IMR-90 (cell line): ENCODE measurements at regions not wholly inside any gene's neighbourhood (a gene's known extent, or its start where the extent isn't known, plus 50 kb on each side); places are given as distances from the start of the nearest gene placed in this dataset.

ENCODE experiments used
- ATAC-seq: fragments of 200-7000 bp; cut with Tn5 transposase; 2 replicates; pipeline ENCODE4 v1.9.1; 2020; ENCODE audit warnings: low read depth, mild to moderate bottlenecking, moderate library complexity
- BruUV-seq: library from RNA; stranded (reverse); fragments of 400-500 nt; replicated peaks from 2 replicates; lab custom pipeline; 2021; lab: Mats Ljungman, UMichigan
- CTCF ChIA-PET: fragments of 300-600 bp; formaldehyde crosslinking; extraction: SDS; loops from one replicate; lab custom pipeline; 2021; ENCODE audit warnings: antibody characterized with exemption; lab: Yijun Ruan, JAX
- POLR2A ChIA-PET: fragments of 300-600 bp; sonication (Branson Sonifier 250); formaldehyde crosslinking; loops from one replicate; lab custom pipeline; 2022; ENCODE audit warnings: antibody characterized with exemption; ENCODE audit not compliant: unreplicated experiment; lab: Charles Lee
- DNase-seq: peaks from one replicate; pipeline ENCODE4 v3.0.0; 2013
- H2AFZ ChIP-seq: replicated peaks from 2 replicates; pipeline ENCODE3; 2013; ENCODE audit warnings: low read length, mild to moderate bottlenecking; ENCODE audit not compliant: poor library complexity
- H2AK5ac ChIP-seq: 2 replicates; pipeline ENCODE4 v1.6.1; 2013; ENCODE audit warnings: low read depth, low read length, inconsistent platforms
- H2AK9ac ChIP-seq: replicated peaks from 2 replicates; pipeline ENCODE3; 2013; ENCODE audit warnings: mild to moderate bottlenecking, low read depth, low read length, moderate library complexity; ENCODE audit not compliant: poor library complexity
- H2BK120ac ChIP-seq: 2 replicates; pipeline ENCODE4 v1.6.1; 2013; ENCODE audit warnings: low read depth, low read length, inconsistent platforms
- H2BK15ac ChIP-seq: 3 replicates; pipeline ENCODE4 v1.6.1; 2013; ENCODE audit warnings: low read depth, low read length, inconsistent platforms
- H2BK20ac ChIP-seq: 2 replicates; pipeline ENCODE4 v1.6.1; 2013; ENCODE audit warnings: low read depth, mild to moderate bottlenecking, inconsistent platforms, low read length, moderate library complexity
- H2BK5ac ChIP-seq: 2 replicates; pipeline ENCODE4 v1.6.1; 2013; ENCODE audit warnings: mild to moderate bottlenecking, low read depth, low read length, inconsistent platforms; ENCODE audit not compliant: poor library complexity, severe bottlenecking
- H3K14ac ChIP-seq: replicated peaks from 2 replicates; pipeline ENCODE4 v1.6.1; 2013; ENCODE audit warnings: low read depth, low read length, inconsistent platforms
- H3K18ac ChIP-seq: 2 replicates; pipeline ENCODE4 v1.6.1; 2013; ENCODE audit warnings: low read depth, low read length, control low read depth
- H3K23ac ChIP-seq: 2 replicates; pipeline ENCODE4 v1.6.1; 2013; ENCODE audit warnings: low read depth, low read length, inconsistent platforms
- H3K27ac ChIP-seq: 2 replicates; pipeline ENCODE4 v1.5.1; 2013; ENCODE audit warnings: mild to moderate bottlenecking, control low read depth, low read length; ENCODE audit not compliant: insufficient read depth
- H3K27me3 ChIP-seq: 2 replicates; pipeline ENCODE4 v1.6.1; 2013; ENCODE audit warnings: low read length; ENCODE audit not compliant: control insufficient read depth, insufficient read depth
- H3K36me3 ChIP-seq: 2 replicates; pipeline ENCODE4 v1.6.1; 2013; ENCODE audit warnings: low read length, mixed read lengths; ENCODE audit not compliant: control insufficient read depth, insufficient read depth
- H3K4ac ChIP-seq: 2 replicates; pipeline ENCODE4 v1.6.1; 2013; ENCODE audit warnings: low read depth, low read length, inconsistent platforms
- H3K4me1 ChIP-seq: 2 replicates; pipeline ENCODE4 v1.6.1; 2013; ENCODE audit warnings: low read length, mixed read lengths; ENCODE audit not compliant: control insufficient read depth, insufficient read depth
- H3K4me2 ChIP-seq: 2 replicates; pipeline ENCODE4 v1.6.1; 2013; ENCODE audit warnings: low read depth, mild to moderate bottlenecking, control low read depth, low read length, moderate library complexity
- H3K4me3 ChIP-seq: 2 replicates; pipeline ENCODE4 v1.5.1; 2013; ENCODE audit warnings: low read depth, mild to moderate bottlenecking, control low read depth, low read length, moderate library complexity; ENCODE audit not compliant: insufficient read depth
- H3K56ac ChIP-seq: 2 replicates; pipeline ENCODE4 v1.6.1; 2013; ENCODE audit warnings: low read length, inconsistent platforms; ENCODE audit not compliant: insufficient read depth; ENCODE audit errors: extremely low read depth
- H3K79me1 ChIP-seq, 2 experiments: 2 replicates each; pipeline ENCODE4 v1.6.1; 2013; ENCODE audit warnings: low read length in 2 of 2, inconsistent platforms in 1 of 2, low read depth in 1 of 2
- H3K9ac ChIP-seq: 2 replicates; pipeline ENCODE4 v1.6.1; 2013; ENCODE audit warnings: low read depth, low read length, control low read depth
- H3K9me1 ChIP-seq: 2 replicates; pipeline ENCODE4 v1.6.1; 2013; ENCODE audit warnings: low read length, inconsistent platforms; ENCODE audit not compliant: insufficient read depth
- H3K9me3 ChIP-seq: 2 replicates; pipeline ENCODE4 v1.6.1; 2013; ENCODE audit warnings: low read length; ENCODE audit not compliant: control insufficient read depth, insufficient read depth
- H4K20me1 ChIP-seq: 2 replicates; pipeline ENCODE4 v1.6.1; 2013; ENCODE audit warnings: low read length, inconsistent platforms; ENCODE audit not compliant: insufficient read depth
- H4K5ac ChIP-seq: 2 replicates; pipeline ENCODE4 v1.6.1; 2013; ENCODE audit warnings: mild to moderate bottlenecking, low read depth, low read length, control low read depth
- H4K8ac ChIP-seq, 2 experiments: 2 replicates each; pipeline ENCODE4 v1.6.1; 2013; ENCODE audit warnings: low read depth in 2 of 2, low read length in 2 of 2, control low read depth in 1 of 2, inconsistent platforms in 1 of 2
- H4K91ac ChIP-seq: 2 replicates; pipeline ENCODE4 v1.6.1; 2013; ENCODE audit warnings: low read depth, low read length, inconsistent platforms; ENCODE audit not compliant: insufficient read depth
- BHLHE40 ChIP-seq: fragments of 150-350 bp; IDR thresholded peaks from 2 replicates; pipeline ENCODE4 v1.6.1; 2016; ENCODE audit warnings: mild to moderate bottlenecking, low read depth, low read length
- CHD1 ChIP-seq: IDR thresholded peaks from 2 replicates; pipeline ENCODE4 v1.6.1; 2012; ENCODE audit warnings: low read depth, low read length, improper control_type of control experiment
- FOS ChIP-seq: fragments of 150-350 bp; IDR thresholded peaks from 2 replicates; pipeline ENCODE4 v1.6.1; 2016; ENCODE audit warnings: low read depth, low read length
- MAFK ChIP-seq: IDR thresholded peaks from 2 replicates; pipeline ENCODE4 v1.6.1; 2012; ENCODE audit warnings: low read depth, low read length, improper control_type of control experiment
- MAZ ChIP-seq: IDR thresholded peaks from 2 replicates; pipeline ENCODE4 v1.6.1; 2012; ENCODE audit warnings: low read depth, mild to moderate bottlenecking, low read length, improper control_type of control experiment, moderate library complexity, borderline replicate concordance
- NFE2L2 ChIP-seq: fragments of 150-350 bp; IDR thresholded peaks from 2 replicates; pipeline ENCODE4 v1.6.1; 2016; ENCODE audit warnings: low read depth, mild to moderate bottlenecking, low read length
- RAD21 ChIP-seq: IDR thresholded peaks from 2 replicates; pipeline ENCODE4 v1.6.1; 2012; ENCODE audit warnings: low read length, improper control_type of control experiment
- RCOR1 ChIP-seq: IDR thresholded peaks from 2 replicates; pipeline ENCODE4 v1.6.1; 2012; ENCODE audit warnings: mild to moderate bottlenecking, low read length, improper control_type of control experiment; ENCODE audit not compliant: insufficient replicate concordance
- SMC3 ChIP-seq: fragments of 150-350 bp; IDR thresholded peaks from 2 replicates; pipeline ENCODE4 v1.6.1; 2016; ENCODE audit warnings: low read depth, mild to moderate bottlenecking, antibody characterized with exemption, low read length, moderate library complexity
- WGBS, 2 experiments: methylation state at CpG; one replicate each; pipeline versions ENCODE4 v1.1.5 to v1.1.7; 2013; ENCODE audit warnings: missing lambda C conversion rate in 2 of 2; ENCODE audit not compliant: insufficient read length in 1 of 2; ENCODE audit errors: extremely low coverage in 2 of 2; 5-methylcytosine and 5-hydroxymethylcytosine counted together
- dilution Hi-C: fragments of 300-500 bp; cut with HindIII; formaldehyde crosslinking; loops from one replicate; pipeline ENCODE4 v1.14.3; 2018; ENCODE audit warnings: low sequenced_read_pairs; ENCODE audit not compliant: unreplicated experiment
- in situ Hi-C: fragments of 300-500 bp; cut with MboI; formaldehyde crosslinking; loops from 3 replicates; pipeline ENCODE4 v1.14.3; 2019; ENCODE audit warnings: low sequenced_read_pairs, inconsistent platforms, mixed read lengths
- intact Hi-C: fragments of 100-400 bp; cut with micrococcal nuclease; formaldehyde crosslinking; loops from 2 replicates; pipeline ENCODE4 v1.10.0; 2022
- TF ChIP-seq, protein P1 (sequence below): fragments of 150-350 bp; IDR thresholded peaks from 2 replicates; pipeline ENCODE4 v1.6.1; 2016; ENCODE audit warnings: low read depth, mild to moderate bottlenecking, low read length, moderate library complexity, borderline replicate concordance
- TF ChIP-seq, protein P2 (sequence below): fragments of 150-350 bp; IDR thresholded peaks from 2 replicates; pipeline ENCODE4 v1.6.1; 2017; ENCODE audit warnings: mild to moderate bottlenecking, antibody characterized with exemption, low read length, low read depth
- TF ChIP-seq, protein P3 (sequence below): conservative IDR thresholded peaks from 2 replicates; pipeline ENCODE4 v1.5.1; 2012; ENCODE audit warnings: mild to moderate bottlenecking, low read depth, low read length, improper control_type of control experiment

DNA sequence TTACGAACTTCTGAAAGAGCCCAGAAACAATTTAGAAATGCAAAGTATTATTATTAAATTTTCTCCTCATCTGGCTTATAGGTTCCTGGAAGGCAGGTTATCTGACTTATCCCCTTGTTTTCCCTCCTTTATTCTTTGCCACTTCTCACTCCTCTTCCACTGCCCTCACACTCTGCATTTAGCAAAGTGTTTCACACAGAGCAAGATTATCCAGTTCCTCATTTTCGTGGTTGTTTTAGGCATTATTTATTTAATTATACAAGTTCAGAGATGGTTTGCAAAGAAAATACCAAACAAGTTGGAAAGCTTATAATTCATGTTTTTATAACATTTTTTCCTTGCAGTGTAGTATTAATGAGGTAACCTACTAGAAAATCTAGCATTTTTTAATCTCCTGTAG, 544.9 kb downstream of the NSUN3 start:
- no peak for ATAC-seq
- Histone ChIP-seq H3K18ac (no peak overlapping the region), H3K56ac (no peak overlapping the region), H3K9me3 (no peaks in the 10 kb centered on the region), H2AK5ac (no peak overlapping the region), H3K9me1 (no peaks in the 10 kb centered on the region), H3K14ac (no peak overlapping the region), H2BK20ac (no peak overlapping the region), H3K79me1 (no peaks in the 10 kb centered on the region), H3K36me3 (no peaks in the 10 kb centered on the region), H3K9ac (no peak overlapping the region), H3K4me3 (no peak overlapping the region), H3K23ac (no peak overlapping the region), H3K4me1 (no peaks in the 10 kb centered on the region), H3K27ac (no peak overlapping the region), H2AK9ac (no peak overlapping the region), H2BK15ac (no peak overlapping the region), H2BK120ac (no peak overlapping the region), H2AFZ (no peak overlapping the region), H4K5ac (no peak overlapping the region), H4K91ac (no peak overlapping the region), H3K4ac (no peak overlapping the region), H3K4me2 (no peak overlapping the region), H2BK5ac (no peak overlapping the region), H3K27me3 (no peaks in the 10 kb centered on the region), H4K20me1 (no peaks in the 10 kb centered on the region), H4K8ac (no peak overlapping the region)
- ChIA-PET CTCF (no interaction called here), POLR2A (no interaction called here)
- in situ Hi-C loops (no loop called here), dilution Hi-C loops (no loop called here), intact Hi-C loops (no loop called here)
- TF ChIP-seq, protein P1, sequence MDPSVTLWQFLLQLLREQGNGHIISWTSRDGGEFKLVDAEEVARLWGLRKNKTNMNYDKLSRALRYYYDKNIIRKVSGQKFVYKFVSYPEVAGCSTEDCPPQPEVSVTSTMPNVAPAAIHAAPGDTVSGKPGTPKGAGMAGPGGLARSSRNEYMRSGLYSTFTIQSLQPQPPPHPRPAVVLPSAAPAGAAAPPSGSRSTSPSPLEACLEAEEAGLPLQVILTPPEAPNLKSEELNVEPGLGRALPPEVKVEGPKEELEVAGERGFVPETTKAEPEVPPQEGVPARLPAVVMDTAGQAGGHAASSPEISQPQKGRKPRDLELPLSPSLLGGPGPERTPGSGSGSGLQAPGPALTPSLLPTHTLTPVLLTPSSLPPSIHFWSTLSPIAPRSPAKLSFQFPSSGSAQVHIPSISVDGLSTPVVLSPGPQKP, result no peak
- TF ChIP-seq BHLHE40, result no peak
- no peak for TF ChIP-seq MAZ
- TF ChIP-seq MAFK, result no peak
- TF ChIP-seq RAD21, result no peak
- TF ChIP-seq, protein P2, sequence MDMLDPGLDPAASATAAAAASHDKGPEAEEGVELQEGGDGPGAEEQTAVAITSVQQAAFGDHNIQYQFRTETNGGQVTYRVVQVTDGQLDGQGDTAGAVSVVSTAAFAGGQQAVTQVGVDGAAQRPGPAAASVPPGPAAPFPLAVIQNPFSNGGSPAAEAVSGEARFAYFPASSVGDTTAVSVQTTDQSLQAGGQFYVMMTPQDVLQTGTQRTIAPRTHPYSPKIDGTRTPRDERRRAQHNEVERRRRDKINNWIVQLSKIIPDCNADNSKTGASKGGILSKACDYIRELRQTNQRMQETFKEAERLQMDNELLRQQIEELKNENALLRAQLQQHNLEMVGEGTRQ, result no peak
- TF ChIP-seq CHD1, result no peak
- TF ChIP-seq RCOR1, result no peak
- TF ChIP-seq, protein P3, sequence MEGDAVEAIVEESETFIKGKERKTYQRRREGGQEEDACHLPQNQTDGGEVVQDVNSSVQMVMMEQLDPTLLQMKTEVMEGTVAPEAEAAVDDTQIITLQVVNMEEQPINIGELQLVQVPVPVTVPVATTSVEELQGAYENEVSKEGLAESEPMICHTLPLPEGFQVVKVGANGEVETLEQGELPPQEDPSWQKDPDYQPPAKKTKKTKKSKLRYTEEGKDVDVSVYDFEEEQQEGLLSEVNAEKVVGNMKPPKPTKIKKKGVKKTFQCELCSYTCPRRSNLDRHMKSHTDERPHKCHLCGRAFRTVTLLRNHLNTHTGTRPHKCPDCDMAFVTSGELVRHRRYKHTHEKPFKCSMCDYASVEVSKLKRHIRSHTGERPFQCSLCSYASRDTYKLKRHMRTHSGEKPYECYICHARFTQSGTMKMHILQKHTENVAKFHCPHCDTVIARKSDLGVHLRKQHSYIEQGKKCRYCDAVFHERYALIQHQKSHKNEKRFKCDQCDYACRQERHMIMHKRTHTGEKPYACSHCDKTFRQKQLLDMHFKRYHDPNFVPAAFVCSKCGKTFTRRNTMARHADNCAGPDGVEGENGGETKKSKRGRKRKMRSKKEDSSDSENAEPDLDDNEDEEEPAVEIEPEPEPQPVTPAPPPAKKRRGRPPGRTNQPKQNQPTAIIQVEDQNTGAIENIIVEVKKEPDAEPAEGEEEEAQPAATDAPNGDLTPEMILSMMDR, result no peak
- TF ChIP-seq NFE2L2, result no peak
- TF ChIP-seq SMC3, result no peak
- no peak for TF ChIP-seq FOS
- DNase-seq, result no peak
- no TSS peak for BruUV-seq
- WGBS, 2 experiments, result no CpG with 5 or more reads among the region's 2 CpGs
